Kidney (tissue), 13 donors: ENCODE measurements at regions not wholly inside any gene's neighbourhood (a gene's known extent, or its start where the extent isn't known, plus 50 kb on each side); places are given as distances from the start of the nearest gene placed in this dataset.

ENCODE experiments used
- DNase-seq, 5 donors: peaks; one replicate each; pipeline ENCODE4 v3.0.0-alpha.2; 2013 to 2020
- FAIRE-seq: peaks from 2 replicates; lab custom pipeline; 2012; peaks lifted over from hg19 to GRCh38; lab: Jason Lieb, UNC
- H3K27ac ChIP-seq, 2 donors: one replicate each; pipeline ENCODE4 v1.7.0; 2013; ENCODE audit warnings: low read depth in 2 of 2, low read length in 2 of 2, inconsistent platforms in 1 of 2
- H3K27me3 ChIP-seq: one replicate; pipeline ENCODE4 v1.7.1; 2013; ENCODE audit warnings: low read length, inconsistent platforms; ENCODE audit not compliant: control insufficient read depth, insufficient read depth
- H3K36me3 ChIP-seq, 3 donors: one replicate each; pipeline versions ENCODE4 v1.7.0 to v1.7.1; 2013; ENCODE audit warnings: low read length in 3 of 3, control low read depth in 1 of 3, inconsistent platforms in 1 of 3; ENCODE audit not compliant: insufficient read depth in 3 of 3, control insufficient read depth in 2 of 3
- H3K4me1 ChIP-seq, 3 donors: one replicate each; pipeline versions ENCODE4 v1.7.0 to v1.7.1; 2013; ENCODE audit warnings: low read length in 3 of 3, inconsistent platforms in 1 of 3, low read depth in 1 of 3; ENCODE audit not compliant: control insufficient read depth in 2 of 3, insufficient read depth in 2 of 3
- H3K4me3 ChIP-seq, 3 donors: one replicate each; pipeline versions ENCODE4 v1.7.0 to v1.8.1; 2013; ENCODE audit warnings: low read length in 3 of 3, control low read depth in 1 of 3, inconsistent platforms in 1 of 3
- H3K9ac ChIP-seq, 3 donors: one replicate each; pipeline versions ENCODE4 v1.7.0 to v1.7.1; 2013; ENCODE audit warnings: low read length in 3 of 3, control low read depth in 1 of 3, inconsistent platforms in 1 of 3
- H3K9me3 ChIP-seq, 3 donors: one replicate each; pipeline versions ENCODE4 v1.7.0 to v1.7.1; 2013; ENCODE audit warnings: low read length in 3 of 3, control low read depth in 1 of 3, inconsistent platforms in 1 of 3; ENCODE audit not compliant: control insufficient read depth in 2 of 3, insufficient read depth in 1 of 3
- CTCF ChIP-seq: IDR thresholded peaks from 3 replicates; pipeline ENCODE4 v1.5.1; 2012; ENCODE audit warnings: mild to moderate bottlenecking, moderate library complexity, borderline replicate concordance; ENCODE audit not compliant: insufficient read depth; ENCODE audit errors: extremely low read depth
- intact Hi-C: fragments of 100-400 bp; cut with DNase I; formaldehyde crosslinking; loops from one replicate; pipeline ENCODE4 v1.11.1; 2022
- donor health status: control.
- donor health status: control.
- donor health status: control.
- donor health status: control.
- donor health status: control.
- donor health status: DM: yes; HTN: yes; CAD: no.
- donor health status: Normal renal cell carcinoma (clear cell type).

- DNase-seq (no peak), FAIRE-seq (no peak)
- no peaks in the 10 kb centered on the region for H3K27me3 ChIP-seq
- no peak overlapping the region for H3K4me3 ChIP-seq
- intact Hi-C loops, result no loop called here
- H3K4me1 ChIP-seq, result no peaks in the 10 kb centered on the region
- H3K27ac ChIP-seq, result no peak overlapping the region
- no peak for TF ChIP-seq CTCF
- H3K36me3 ChIP-seq, result no peaks in the 10 kb centered on the region
- H3K9ac ChIP-seq, result no peak overlapping the region
- H3K9me3 ChIP-seq, result no peaks in the 10 kb centered on the region
These were observed 277.7 kb upstream of the SALL3 start for GRCh38 chr18:78701771-78702396.

GRCh38 chr18:78703291-78703690, 276.3 kb upstream of the SALL3 start:
- TF ChIP-seq CTCF, result no peak
- H3K4me1 ChIP-seq, result no peaks in the 10 kb centered on the region
- no peaks in the 10 kb centered on the region for H3K36me3 ChIP-seq
- DNase-seq (no peak), FAIRE-seq (no peak)
- no peak overlapping the region for H3K4me3 ChIP-seq
- peaks cover 0 to 3% (median 2%) of the 10 kb centered on the region in 3 donors for H3K9me3 ChIP-seq
- no peak overlapping the region for H3K9ac ChIP-seq
- intact Hi-C loops, result no loop called here
- H3K27me3 ChIP-seq, result no peaks in the 10 kb centered on the region
- no peak overlapping the region for H3K27ac ChIP-seq

GRCh38 chr18:78704971-78705461, 274.6 kb upstream of the SALL3 start:
- FAIRE-seq, result no peak
- Histone ChIP-seq H3K36me3 (no peaks in the 10 kb centered on the region), H3K4me1 (no peaks in the 10 kb centered on the region), H3K27ac (no peak overlapping the region), H3K27me3 (no peaks in the 10 kb centered on the region), H3K9ac (no peak overlapping the region), H3K4me3 (no peak overlapping the region), H3K9me3 (peaks cover 0 to 11% (median 2%) of the 10 kb centered on the region in 3 donors)
- no peak for TF ChIP-seq CTCF
- DNase-seq, result no peak
- intact Hi-C loops, result no loop called here

- intact Hi-C loops, result no loop called here
- no peak for FAIRE-seq
- no peak for TF ChIP-seq CTCF
These were observed 270.3 kb upstream of the SALL3 start for GRCh38 chr18:78709261-78709809.

More at GRCh38 chr18:78709261-78709809, 270.3 kb upstream of the SALL3 start:
- Histone ChIP-seq H3K9me3 (peaks cover 0 to 11% (median 2%) of the 10 kb centered on the region in 3 donors), H3K27me3 (no peaks in the 10 kb centered on the region), H3K27ac (no peak overlapping the region), H3K36me3 (no peaks in the 10 kb centered on the region), H3K9ac (no peak overlapping the region), H3K4me3 (no peak overlapping the region), H3K4me1 (no peaks in the 10 kb centered on the region)
- DNase-seq, result peak in 1 of 5 donors; percentile 19
